ENCODE measurements at regions not wholly inside any gene's neighbourhood (a gene's known extent, or its start where the extent isn't known, plus 50 kb on each side); places are given as distances from the start of the nearest gene placed in this dataset.

GRCh38 chr10:129023082-129023481 lies 444.0 kb upstream of the MGMT start:
- Histone ChIP-seq H3K9me2 (no peaks in the 10 kb centered on the region), H3F3A (replicated peaks; ENCODE audit: insufficient read depth) (no peaks in the 10 kb centered on the region), H3K4me2 (no peak overlapping the region), H3K4me1 (ENCODE audit: control insufficient read depth in 1 of 2, insufficient read depth in 2 of 2, low read depth in 1 of 2, low read length in 1 of 2) (peaks cover 0 to 5% of the 10 kb centered on the region in 2 experiments; a peak in 2 of 4 replicates), H3K9ac (no peak overlapping the region), H3K4me3 (ENCODE audit: low read depth in 2 of 2, low read length in 1 of 2) (no peak overlapping the region), H3K27ac (ENCODE audit: low read depth in 2 of 2, low read length in 1 of 2) (no peak overlapping the region), H3K9me3 (no peaks in the 10 kb centered on the region), H4K20me1 (ENCODE audit: insufficient read depth) (no peaks in the 10 kb centered on the region), H3K79me2 (ENCODE audit: insufficient read depth) (no peaks in the 10 kb centered on the region), H2AFZ (ENCODE audit: low read depth) (no peak overlapping the region), H3K36me3 (replicated peaks in 1 of 2; ENCODE audit: control insufficient read depth in 1 of 2, insufficient read depth in 2 of 2, low read length in 1 of 2) (no peaks in the 10 kb centered on the region), H3K27me3 (ENCODE audit: insufficient read depth) (no peaks in the 10 kb centered on the region)
- POLR2A ChIA-PET = no interaction called here
- CTCF ChIA-PET = interaction anchor here (1.4 to 1.5 kb wide), 2 partner anchors 946 to 949 kb away, joined by 7 to 9 read pairs; no protein-coding TSS in a partner anchor
- no peak for TF ChIP-seq REST (IDR thresholded peaks at IDR 0.05; ENCODE audit: low read depth, low read length)
- TF ChIP-seq RAD21 (IDR thresholded peaks at IDR 0.05; ENCODE audit: low read length) = no peak
- TF ChIP-seq GATA2 (CRISPR knock-in tag; IDR thresholded peaks at IDR 0.05) = no peak
- no peak for TF ChIP-seq ZBTB33 (IDR thresholded peaks at IDR 0.05; ENCODE audit: borderline replicate concordance, low read depth)
- 22% methylated on average over 5 of the region's 5 CpGs for WGBS (ENCODE audit: low lambda C conversion rate)
- DNase-seq = no peak

GRCh38 chr10:129024046-129024445 lies 443.0 kb upstream of the MGMT start:
- Histone ChIP-seq H3K27me3 (ENCODE audit: insufficient read depth) (no peaks in the 10 kb centered on the region), H3K4me1 (ENCODE audit: control insufficient read depth in 1 of 2, insufficient read depth in 2 of 2, low read depth in 1 of 2, low read length in 1 of 2) (no peaks in the 10 kb centered on the region; a peak in 2 of 4 replicates), H3K4me3 (ENCODE audit: low read depth in 2 of 2, low read length in 1 of 2) (no peak overlapping the region; a peak in 1 of 4 replicates), H3F3A (replicated peaks; ENCODE audit: insufficient read depth) (no peaks in the 10 kb centered on the region), H3K9ac (no peak overlapping the region), H3K36me3 (replicated peaks in 1 of 2; ENCODE audit: control insufficient read depth in 1 of 2, insufficient read depth in 2 of 2, low read length in 1 of 2) (no peaks in the 10 kb centered on the region), H4K20me1 (ENCODE audit: insufficient read depth) (no peaks in the 10 kb centered on the region), H3K9me2 (no peaks in the 10 kb centered on the region), H3K27ac (ENCODE audit: low read depth in 2 of 2, low read length in 1 of 2) (no peak overlapping the region), H3K79me2 (ENCODE audit: insufficient read depth) (no peaks in the 10 kb centered on the region), H3K4me2 (no peak overlapping the region), H2AFZ (ENCODE audit: low read depth) (no peak overlapping the region), H3K9me3 (no peaks in the 10 kb centered on the region)
- CTCF ChIA-PET = interaction anchor here (1.4 to 1.5 kb wide), 2 partner anchors 945 to 948 kb away, joined by 7 to 9 read pairs; no protein-coding TSS in a partner anchor
- POLR2A ChIA-PET = no interaction called here
- TF ChIP-seq FOXM1 (IDR thresholded peaks at IDR 0.05; ENCODE audit: low read depth) (no peak), MXI1 (IDR thresholded peaks at IDR 0.05; ENCODE audit: low read depth, low read length) (no peak), RAD21 (IDR thresholded peaks at IDR 0.05; ENCODE audit: low read length) (no peak), USF2 (IDR thresholded peaks at IDR 0.05; ENCODE audit: borderline replicate concordance, low read depth, low read length) (no peak), EP300 (IDR thresholded peaks at IDR 0.05; ENCODE audit: borderline replicate concordance in 1 of 2, low read depth in 1 of 2, low read length in 1 of 2) (no peak), ZBTB33 (IDR thresholded peaks at IDR 0.05; ENCODE audit: borderline replicate concordance, low read depth) (no peak)
- DNase-seq = no peak
- WGBS (ENCODE audit: low lambda C conversion rate) = 48% methylated on average over 8 of the region's 8 CpGs
